HG03064 (cell line): ENCODE measurements at regions not wholly inside any gene's neighbourhood (a gene's known extent, or its start where the extent isn't known, plus 50 kb on each side); places are given as distances from the start of the nearest gene placed in this dataset.

Experiments used
- ATAC-seq: cut with Tn5 transposase; IDR thresholded peaks from one replicate; pipeline ENCODE4 v1.9.1; 2021; ENCODE audit warnings: low read depth; ENCODE audit not compliant: unreplicated experiment

DNA sequence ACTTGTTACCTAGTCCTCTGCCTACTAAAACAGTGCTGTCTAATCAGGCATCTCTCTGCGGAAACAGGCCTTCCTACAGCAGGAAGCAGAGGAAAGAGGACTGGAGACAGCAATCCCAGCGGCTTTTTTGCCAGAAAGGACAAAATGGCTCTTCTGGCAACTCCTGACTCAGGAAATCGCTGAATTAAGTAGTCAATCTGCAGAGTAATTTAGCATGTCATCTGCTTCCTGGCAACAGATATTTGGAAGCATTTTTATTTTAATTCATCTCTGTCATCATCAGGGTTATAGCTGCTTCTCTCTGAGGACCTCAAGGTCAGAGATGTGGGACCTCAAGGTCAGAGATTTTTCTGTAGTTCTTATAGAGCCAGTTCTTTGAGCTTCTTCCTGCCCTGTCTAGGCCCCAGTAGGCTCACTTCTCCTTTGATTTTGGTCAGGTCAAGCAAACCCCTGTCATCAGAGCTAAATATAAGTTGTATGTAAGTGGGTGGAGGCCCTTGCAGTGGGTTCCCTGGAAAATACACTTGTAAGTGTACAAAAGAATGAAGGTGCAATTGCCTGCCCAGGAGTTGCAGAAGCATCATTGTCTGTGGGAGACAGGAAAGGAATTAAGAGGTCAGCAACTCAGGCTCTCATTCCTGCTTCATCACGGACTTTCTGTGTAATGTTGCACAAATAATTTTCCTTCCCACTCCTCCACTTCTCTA is 229.4 kb downstream of the ALDH8A1 start:
- no peak for ATAC-seq

DNA sequence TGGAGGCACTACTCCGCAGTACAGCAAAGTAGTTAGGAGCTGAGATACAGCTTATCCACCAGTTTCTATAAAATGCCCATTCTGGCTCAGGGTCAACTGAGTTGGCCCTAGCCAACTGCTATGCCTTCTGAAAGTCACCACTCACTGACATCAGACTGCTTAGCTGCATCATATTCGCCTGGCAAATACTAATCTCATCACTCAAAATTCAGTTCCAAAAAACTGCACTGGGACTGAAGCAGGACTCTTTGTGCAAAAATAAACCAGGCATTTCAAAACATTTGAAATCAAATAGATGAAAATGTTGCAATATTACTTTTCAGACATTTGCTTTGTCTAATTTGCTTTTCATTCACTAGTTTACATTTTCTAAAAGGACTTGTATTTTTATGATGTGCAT is 230.0 kb downstream of the ALDH8A1 start:
- no peak for ATAC-seq

DNA sequence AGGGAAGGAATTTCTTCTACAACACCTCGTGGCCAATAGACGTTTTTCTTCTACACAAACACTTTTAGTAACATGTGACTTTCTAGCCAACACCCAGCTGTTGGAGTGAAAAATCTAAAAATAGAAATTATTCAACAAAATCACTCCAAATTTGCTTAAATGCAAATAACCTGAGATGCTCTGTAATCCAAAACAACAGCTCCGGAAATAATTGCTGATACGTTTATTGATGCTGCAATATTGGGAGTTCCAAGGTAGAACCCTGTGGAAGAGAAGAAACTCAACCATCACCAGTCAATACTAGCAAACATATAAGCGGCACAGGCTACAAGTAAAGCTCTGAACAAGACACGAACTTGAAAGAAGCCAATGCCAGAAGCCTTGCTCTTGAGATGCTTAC is 230.6 kb downstream of the ALDH8A1 start:
- no peak for ATAC-seq

DNA sequence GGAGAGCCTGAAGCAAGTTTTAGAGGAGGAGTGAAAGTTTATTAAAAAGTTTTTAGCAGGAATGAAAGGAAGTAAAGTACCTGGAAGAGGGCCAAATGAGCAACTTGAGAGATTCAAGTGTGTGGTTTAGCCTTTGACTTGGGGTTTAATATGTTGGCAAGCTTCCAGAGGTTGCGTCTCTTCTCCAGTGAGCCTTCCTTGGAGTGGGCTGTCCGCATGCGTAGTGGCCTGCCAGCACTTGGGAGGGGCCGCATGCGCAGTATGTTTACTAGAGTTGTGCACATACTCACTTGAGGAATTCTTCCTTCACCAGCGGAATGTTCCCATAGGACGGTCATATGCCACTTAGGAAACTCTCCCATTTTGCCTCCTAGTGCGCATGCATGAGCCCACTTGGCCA is 235.2 kb downstream of the ALDH8A1 start:
- ATAC-seq = no peak

DNA sequence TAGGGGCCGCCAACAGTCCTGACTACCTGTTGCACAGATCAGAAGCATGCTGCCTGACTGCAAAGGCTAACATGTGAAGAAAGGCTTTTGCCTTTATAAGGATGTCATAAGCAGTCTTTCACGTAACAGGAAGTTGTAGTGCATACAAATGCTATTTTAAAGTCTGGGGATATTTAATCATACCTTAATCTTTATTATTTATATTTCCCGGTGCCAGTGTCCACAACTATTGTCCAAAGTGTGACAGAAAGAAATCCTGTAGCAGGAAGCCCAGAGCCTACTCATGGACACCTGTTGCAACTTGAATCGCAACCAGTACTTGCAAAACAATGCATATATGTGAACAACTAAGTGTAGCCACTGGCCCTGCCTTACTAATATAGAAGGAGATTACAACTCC is 235.8 kb downstream of the ALDH8A1 start:
- no peak for ATAC-seq

DNA sequence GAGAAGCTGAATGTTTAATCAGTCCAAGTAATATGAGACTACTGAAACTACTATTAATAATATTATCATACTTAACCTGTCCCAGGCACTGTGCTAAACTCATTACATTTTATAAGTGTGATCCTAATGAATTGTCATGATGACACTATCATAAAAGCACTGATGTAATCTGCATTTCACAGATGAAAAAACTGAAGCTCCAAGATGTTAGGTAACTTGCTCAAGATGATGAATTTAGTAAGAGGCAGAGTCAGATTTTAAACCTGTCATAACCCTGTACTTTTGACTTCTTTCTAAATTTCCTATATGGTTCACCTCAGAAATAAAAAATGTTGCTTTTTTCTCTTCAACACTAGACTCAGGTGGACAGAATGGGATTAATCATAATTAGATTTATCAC is 237.6 kb downstream of the ALDH8A1 start:
- no peak for ATAC-seq

DNA sequence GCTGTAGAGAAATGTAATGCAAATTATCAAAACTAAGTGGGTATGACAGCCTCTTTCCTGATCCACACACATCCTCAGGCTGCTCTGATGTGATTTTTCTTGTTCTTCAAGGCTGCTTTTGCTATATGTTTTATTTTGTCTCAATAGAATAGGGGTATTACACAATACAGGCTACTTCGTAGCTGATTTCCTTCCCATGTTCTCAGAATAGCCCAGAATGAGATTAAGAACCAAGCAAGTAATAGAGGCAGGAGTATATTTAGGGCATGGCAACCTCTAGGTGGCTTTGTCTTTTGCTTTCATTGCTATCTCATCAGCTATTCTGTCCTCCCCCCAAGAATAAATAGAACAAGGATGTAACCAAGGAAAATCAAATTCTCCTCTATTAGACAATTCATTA is 241.8 kb downstream of the ALDH8A1 start:
- ATAC-seq = no peak

DNA sequence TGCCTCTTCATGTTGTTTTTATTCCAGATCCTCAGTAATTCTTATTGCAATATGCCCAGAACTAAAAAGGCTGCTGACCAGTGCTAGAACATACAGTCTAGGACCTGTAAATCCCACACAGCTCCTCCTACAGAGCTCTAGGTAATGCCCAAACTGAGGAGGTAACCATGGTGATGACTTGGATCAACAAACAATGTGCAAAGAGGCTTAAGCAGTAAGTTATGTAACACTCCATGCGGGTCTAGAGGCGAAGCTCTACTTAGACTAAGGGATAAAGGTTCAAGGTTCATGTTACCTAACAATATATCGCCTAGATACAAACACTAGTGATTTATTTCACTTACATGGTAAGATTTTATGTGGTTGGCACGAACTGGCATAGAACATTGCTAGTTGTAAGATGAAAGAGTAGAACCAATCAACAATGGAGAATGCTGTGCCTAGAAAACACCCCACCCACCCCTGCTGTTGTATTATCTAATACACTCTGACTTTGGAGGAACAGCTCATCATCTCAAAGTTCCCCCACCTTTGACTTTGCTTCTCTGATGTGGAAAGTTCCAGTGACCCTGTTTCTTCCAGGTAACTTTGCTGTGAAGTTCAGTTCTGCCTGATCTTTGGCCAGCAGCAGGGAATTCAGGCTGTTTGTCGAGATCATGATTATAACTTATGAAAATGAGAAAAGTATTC is 242.4 kb downstream of the ALDH8A1 start:
- ATAC-seq = no peak

DNA sequence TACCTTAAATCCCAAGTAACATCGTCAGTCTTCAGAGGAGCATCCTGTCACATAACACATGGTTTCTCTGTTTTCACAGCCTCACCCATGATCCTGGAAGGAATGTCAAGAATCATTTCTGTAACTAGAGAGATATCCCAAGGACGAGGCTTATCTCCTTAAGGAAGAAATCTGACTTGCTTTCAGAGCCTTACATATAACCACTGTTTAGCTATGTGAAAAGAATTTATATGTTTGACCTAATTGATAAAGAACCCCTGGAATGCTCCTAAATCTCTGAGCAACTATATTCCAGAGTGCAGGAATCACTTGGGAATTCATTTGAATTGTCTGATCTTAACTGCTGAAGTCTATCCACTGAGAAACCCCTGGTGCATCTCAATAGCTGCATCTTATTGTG is 243.1 kb downstream of the ALDH8A1 start:
- ATAC-seq = no peak

DNA sequence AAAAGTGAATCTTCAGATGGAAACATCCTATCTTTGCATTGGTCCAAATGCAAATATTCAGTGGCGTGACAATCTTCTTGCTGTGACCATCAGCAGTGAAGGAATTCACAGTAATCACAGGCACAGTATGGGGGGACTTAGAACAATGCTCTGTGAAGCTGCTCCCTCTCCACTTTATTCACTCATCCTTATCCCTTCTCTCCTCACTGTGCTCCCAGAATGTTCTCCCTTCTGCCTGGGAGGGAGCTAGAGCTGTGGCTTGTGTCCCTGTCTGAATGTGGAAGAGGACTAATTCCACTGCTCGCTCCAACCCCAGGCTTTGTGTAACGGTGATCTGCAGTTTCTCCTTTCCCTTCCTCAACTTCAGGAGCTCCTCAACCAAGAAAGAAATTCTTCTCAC is 243.7 kb downstream of the ALDH8A1 start:
- ATAC-seq = no peak

DNA sequence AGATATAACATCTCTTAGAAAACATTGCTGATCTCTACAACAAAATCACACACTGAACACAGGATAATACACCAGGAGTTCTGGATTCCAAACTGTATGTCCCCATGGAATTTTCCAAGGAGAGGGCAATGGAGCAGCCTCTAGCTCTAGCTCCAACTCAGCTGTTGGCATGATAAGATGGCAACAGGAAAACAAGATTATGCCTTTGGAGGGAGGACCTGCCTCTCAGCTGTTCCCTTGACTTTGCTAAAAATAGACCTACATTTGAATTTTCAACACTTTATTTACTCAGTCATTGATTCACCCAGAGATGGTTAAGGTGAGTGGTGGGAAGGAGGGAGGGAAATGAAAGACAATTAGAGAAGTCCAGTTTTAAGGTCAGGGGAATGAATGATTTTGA is 246.7 kb downstream of the ALDH8A1 start:
- ATAC-seq = no peak

DNA sequence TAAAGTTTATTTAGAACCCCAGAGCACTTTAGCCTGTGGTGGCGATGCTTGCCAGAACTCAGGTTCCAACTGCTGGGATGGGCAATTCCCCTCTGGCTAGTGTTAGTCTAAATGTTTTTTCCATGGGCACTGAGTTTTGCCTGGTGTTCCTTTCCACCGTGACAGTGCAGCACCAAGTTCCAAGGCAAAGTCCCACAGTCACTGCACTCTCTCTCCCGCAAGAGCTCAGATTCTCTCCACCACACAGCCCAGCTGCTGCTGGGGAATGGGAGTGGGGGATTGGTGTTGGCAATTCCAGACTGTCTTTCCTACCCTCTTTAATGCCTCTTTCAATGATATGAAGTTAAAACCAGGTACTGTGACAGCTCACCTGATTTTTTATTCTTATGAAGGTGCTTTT is 247.6 kb downstream of the ALDH8A1 start:
- ATAC-seq = no peak

DNA sequence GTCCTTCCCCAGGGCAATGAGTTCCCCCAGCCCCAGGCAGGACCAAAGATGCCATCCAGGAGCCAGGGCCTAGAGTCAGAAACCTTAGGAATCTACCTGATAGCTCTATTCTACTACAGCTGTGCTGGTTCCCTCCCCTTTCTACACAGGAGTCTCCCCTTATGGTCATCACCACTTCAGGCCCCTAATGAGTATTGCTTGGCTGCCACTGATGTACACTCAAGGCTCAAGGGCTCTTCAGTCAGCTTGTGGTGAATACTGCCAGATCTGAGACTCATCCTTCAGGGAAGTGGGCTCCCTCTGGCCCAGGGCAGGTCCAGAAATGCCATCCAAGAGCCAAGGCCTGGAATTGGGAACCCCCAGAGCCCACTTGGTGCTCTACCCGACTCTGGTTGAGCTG is 248.6 kb downstream of the ALDH8A1 start:
- no peak for ATAC-seq

DNA sequence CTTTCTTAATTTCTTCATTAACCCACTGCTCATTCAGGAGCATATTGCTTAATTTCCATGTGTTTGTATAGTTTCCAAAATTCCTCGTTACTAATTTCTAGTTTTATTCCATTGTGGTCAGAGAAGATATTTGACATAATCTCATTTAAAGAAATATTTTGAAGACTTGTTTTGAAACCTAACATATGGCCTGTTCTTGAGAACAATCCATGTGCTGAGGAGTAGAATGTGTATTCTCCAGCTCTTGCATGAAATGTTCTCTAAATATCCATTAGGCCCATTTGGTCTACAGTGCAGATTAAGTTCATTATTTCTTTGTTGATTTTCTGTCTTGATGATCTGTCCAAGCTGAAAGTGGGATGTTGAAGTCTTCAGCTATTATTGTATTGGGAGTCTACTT is 251.7 kb downstream of the ALDH8A1 start:
- no peak for ATAC-seq

DNA sequence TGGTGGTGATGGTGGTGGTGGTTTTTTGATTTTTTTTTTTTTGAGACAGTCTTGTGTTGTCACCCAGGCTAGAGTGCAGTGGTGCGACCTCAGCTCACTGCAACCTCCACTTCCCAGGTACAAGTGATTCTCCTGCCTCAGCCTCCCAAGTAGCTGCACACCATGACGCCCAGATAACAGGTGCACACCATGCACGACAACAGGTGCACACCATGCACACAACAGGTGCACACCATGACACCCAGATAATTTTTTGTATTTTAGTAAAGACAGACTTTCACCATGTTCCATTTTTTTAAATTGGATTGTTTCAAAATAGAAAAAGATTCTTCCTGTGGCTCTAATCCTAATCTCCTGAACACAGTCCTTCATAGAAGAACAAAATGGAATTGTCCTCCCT is 257.9 kb downstream of the ALDH8A1 start:
- ATAC-seq = no peak

DNA sequence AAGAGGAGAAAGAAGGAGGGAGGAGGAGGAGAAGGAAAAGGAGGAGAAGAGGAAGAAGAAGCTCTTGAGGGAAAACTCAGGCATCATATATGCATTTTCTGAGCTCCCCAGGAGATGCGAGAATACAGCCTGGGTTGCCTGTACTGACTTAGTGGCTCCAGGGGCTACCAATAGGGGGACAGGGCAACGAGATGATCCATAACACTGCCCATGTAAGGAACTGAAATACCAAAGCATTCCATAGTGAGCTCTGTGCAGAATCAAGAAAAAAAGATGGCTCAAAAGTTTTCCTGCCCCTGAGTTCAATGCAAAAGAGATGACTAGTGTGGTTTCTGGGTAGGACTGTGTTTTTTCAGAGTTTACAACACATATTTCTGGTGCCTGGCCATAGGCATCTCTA is 258.7 kb downstream of the ALDH8A1 start:
- ATAC-seq = no peak

DNA sequence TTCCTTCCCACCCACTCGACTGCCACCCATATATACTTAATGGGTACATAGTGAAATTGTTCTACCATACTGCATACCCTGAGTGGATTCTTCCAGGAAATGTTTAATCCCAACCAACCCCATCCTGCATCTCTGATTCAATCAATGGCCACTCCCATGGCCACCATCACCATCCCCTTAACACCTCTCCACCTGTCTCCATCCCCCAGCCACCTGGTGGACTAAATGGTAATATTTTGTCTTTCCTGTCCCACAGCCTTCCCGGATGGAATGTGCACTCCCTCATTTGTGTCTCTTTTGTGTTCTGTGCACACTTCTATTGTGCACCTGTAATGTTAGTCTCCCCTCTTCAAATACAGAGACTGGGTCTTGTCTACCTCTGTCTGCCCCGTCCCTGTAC is 259.9 kb downstream of the ALDH8A1 start:
- no peak for ATAC-seq

DNA sequence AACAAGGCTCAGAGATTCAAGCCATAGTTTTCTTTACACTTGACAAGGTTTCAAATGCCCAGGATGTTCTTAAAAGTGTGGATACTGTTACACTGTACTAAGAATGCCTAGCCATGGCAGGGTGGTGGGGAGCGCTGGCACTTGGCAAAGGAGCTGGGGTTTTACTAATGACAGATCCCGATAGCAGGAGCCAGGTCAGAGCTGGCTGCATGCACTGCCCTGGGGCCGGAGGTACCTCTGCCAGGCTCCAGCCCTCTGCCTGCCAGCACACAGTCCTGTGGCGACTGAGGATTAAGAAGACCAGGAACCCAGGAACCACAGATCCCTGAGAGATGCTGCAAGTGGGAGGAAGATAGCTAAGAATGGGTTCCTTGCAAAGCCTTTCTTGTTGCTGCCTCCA is 260.3 kb downstream of the ALDH8A1 start:
- ATAC-seq = no peak

DNA sequence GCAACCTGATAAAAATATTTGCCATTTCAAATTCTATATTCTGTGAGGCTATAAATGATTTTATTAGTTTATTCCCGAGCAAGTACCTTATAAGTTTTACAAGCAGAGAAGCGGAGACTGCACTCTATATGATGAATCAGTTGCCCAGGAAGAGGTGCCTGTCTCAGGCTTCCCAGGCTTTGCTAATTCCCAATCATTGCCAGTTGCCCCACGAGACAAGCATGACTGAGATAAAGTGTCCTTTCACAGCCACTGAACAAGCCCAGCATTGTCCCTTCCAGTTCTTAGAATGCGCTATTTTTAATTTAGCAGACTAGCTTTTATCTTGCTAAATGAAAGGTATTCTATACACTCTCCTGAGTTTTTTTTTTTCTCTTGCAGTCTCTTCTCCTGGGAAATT is 260.7 kb downstream of the ALDH8A1 start:
- ATAC-seq = no peak

DNA sequence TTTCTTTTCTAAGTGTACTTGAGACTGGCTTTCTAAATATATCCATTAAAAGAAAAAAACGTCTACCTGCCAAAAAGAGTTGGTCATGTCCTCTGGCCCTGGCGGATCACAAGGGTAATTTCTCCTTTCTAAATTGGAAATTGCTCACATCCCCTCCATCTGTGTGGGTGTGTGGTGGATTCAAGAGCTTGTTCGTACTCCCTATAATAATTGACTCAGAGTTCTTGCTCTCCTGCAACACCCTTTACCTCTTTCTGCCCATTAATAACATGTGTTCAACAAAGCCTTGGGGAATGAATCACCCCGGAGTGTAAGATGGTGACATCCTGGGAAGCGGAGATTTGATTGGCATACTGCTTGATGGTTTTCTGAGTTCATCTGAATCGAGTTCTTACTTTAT is 263.8 kb downstream of the ALDH8A1 start:
- ATAC-seq = no peak

DNA sequence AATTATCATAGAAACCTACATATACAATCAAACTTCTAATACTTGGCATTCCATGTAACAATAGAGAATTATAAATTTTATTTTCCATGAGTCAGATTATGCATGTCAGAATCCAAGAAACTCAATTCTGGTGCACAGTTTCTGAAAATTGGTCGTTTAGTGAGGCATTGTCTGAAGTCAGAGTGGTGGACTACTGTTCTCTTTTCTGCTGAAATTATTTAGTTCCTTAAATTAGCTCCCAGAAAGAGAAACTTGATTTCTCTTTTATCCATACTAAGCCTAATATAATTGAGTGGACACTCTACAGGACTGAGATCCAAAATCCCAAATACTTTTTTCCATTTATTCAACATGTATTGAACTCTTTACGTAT is 265.5 kb downstream of the ALDH8A1 start:
- no peak for ATAC-seq

DNA sequence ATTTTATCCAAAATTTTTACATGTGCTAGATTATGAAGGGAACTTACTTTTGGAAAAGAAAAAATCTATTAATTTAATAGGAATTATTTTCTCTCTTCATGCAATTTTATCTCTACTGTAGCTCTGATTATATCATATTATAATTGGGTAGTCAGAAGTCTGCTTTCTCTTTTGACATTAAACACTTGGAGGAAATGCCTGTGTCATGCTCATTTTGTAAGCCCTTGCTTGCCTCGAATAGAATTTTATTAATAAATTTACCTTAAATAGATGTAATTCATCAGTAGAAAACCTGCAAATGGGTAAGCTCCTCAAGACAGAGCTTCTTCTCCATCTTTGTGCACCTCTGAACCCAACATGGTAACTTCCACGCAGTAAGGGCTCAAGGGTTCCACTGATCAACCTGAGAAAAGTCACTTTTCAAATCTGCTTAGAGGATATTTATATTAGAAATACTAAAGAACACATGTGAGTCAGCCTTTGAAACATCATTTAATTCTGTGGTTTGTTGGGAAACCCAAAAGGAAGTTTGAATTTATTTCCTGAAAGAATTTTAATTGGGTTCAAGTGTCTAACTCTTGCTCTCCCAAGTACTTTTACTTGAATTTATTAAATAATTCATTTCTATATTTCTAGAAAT is 266.0 kb downstream of the ALDH8A1 start:
- ATAC-seq = no peak
